Subcutaneous abdominal adipose tissue (tissue), 5 donors: ENCODE measurements at regions not wholly inside any gene's neighbourhood (a gene's known extent, or its start where the extent isn't known, plus 50 kb on each side); places are given as distances from the start of the nearest gene placed in this dataset.

Experiments used
- H3K27ac ChIP-seq: one replicate; pipeline ENCODE4 v1.7.0; 2013; ENCODE audit warnings: low read depth, mild to moderate bottlenecking, inconsistent platforms, low read length, moderate library complexity
- H3K27me3 ChIP-seq, 5 donors: one replicate each; pipeline ENCODE4 v1.7.0; 2013; ENCODE audit warnings: low read length in 5 of 5, inconsistent platforms in 1 of 5; ENCODE audit not compliant: control insufficient read depth in 5 of 5, insufficient read depth in 4 of 5
- H3K36me3 ChIP-seq, 5 donors: one replicate each; pipeline ENCODE4 v1.7.0; 2013; ENCODE audit warnings: low read length in 5 of 5; ENCODE audit not compliant: control insufficient read depth in 5 of 5, insufficient read depth in 5 of 5
- H3K4me1 ChIP-seq, 5 donors: one replicate each; pipeline ENCODE4 v1.7.0; 2013; ENCODE audit warnings: low read length in 5 of 5, mild to moderate bottlenecking in 3 of 5, moderate library complexity in 1 of 5; ENCODE audit not compliant: control insufficient read depth in 5 of 5, insufficient read depth in 5 of 5
- H3K4me3 ChIP-seq, 5 donors: one replicate each; pipeline ENCODE4 v1.7.0; 2013; ENCODE audit warnings: low read length in 5 of 5, low read depth in 1 of 5
- H3K9ac ChIP-seq, 5 donors: one replicate each; pipeline ENCODE4 v1.7.0; 2013; ENCODE audit warnings: low read length in 5 of 5, mild to moderate bottlenecking in 4 of 5, moderate library complexity in 3 of 5
- H3K9me3 ChIP-seq, 5 donors: one replicate each; pipeline ENCODE4 v1.7.0; 2013; ENCODE audit warnings: low read length in 5 of 5; ENCODE audit not compliant: control insufficient read depth in 5 of 5
- donor health status: healthy.
- donor health status: healthy.
- donor health status: healthy.
- donor health status: healthy.
- donor health status: healthy.

DNA sequence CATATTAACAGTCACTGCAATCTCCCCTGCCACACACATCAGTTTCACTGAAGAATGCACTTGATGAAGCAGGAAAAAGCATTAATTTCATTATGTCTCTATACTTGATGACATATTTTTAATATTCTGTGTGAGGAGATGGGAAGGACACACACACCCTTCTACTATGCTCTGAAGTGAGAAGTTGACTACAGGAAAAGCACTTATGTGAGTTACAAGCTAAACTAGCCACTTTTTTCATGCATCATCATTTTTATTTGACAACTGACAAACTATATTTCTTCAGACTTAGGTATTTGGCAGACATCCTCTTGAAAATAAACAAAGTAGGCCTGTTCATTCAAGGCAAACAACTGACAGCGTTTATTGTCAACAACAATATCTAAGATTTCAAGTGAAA is 150.4 kb upstream of the ID2 start:
- H3K9ac ChIP-seq = no peak overlapping the region
- peaks cover 12 to 32% (median 25%) of the 10 kb centered on the region in 5 donors for H3K4me1 ChIP-seq
- H3K36me3 ChIP-seq = no peaks in the 10 kb centered on the region
- peaks cover 0 to 18% (median 15%) of the 10 kb centered on the region in 5 donors for H3K9me3 ChIP-seq
- no peak overlapping the region for H3K4me3 ChIP-seq
- no peaks in the 10 kb centered on the region for H3K27me3 ChIP-seq
- no peak overlapping the region for H3K27ac ChIP-seq

DNA sequence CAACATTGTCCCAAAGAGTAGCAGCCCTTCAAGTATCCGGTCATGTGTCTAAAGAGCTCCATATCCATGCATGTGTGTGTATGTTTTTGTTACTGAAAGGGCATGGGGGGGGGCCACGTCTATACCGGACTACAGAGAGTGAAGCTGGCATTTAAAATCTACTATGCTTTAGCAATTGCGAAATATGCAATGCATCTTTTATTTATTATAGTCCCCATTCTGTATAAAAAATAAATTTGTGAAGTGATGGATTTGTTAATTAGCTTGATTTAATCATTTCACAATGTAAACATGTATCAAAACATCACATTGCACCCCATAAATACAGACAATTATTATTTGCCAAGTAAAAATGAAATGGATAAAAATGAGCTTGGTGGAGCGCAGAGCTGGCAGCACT is 149.4 kb upstream of the ID2 start:
- Histone ChIP-seq H3K27ac (no peak overlapping the region), H3K4me3 (no peak overlapping the region), H3K27me3 (no peaks in the 10 kb centered on the region), H3K9ac (no peak overlapping the region), H3K4me1 (peaks cover 19 to 36% (median 35%) of the 10 kb centered on the region in 5 donors), H3K9me3 (peaks cover 0 to 18% (median 15%) of the 10 kb centered on the region in 5 donors), H3K36me3 (no peaks in the 10 kb centered on the region)

DNA sequence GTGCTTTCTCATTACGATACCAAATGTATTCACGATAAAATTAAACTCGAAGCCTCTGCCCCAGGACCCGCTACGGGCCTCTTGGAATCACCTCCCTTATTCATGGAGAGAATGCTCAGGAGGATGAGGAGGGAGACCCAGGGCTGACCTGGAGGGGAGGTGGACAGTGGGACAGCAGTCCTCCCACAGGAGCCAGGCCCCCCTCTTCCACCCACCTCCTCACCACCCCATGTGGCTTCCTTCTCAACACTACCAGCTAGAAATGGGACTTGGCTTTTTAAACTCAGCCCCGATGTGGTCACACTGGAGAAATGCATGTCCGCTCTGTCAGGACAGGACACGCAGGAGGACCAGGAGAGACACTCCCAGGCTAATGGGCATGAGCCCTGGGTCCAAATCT is 147.9 kb upstream of the ID2 start:
- Histone ChIP-seq H3K36me3 (no peaks in the 10 kb centered on the region), H3K9ac (no peak overlapping the region), H3K27ac (peak overlapping the region; percentile 70), H3K27me3 (no peaks in the 10 kb centered on the region), H3K9me3 (peaks cover 0 to 18% (median 15%) of the 10 kb centered on the region in 5 donors), H3K4me3 (no peak overlapping the region), H3K4me1 (peaks cover 20 to 51% (median 49%) of the 10 kb centered on the region in 5 donors)

DNA sequence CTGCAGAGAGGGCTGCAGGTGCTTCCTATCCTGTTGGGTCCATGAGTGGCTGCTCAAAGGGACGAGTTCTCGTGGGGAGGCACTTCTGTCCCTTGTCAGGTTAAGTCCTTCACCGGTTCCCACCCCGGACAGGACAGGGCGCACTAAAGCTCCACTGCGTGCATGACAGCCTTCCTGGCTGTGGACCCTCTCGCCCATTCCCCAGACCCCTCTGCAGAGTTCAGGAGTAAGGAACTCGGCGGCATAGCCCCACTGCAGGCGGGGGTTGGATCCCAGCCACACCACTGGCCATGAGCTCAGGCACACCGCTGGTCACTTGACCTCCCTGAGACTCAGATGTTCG is 147.5 kb upstream of the ID2 start:
- H3K9me3 ChIP-seq = peaks cover 0 to 18% (median 15%) of the 10 kb centered on the region in 5 donors
- H3K27me3 ChIP-seq = no peaks in the 10 kb centered on the region
- no peaks in the 10 kb centered on the region for H3K36me3 ChIP-seq
- peak overlapping the region; percentile 70 for H3K27ac ChIP-seq
- H3K9ac ChIP-seq = no peak overlapping the region
- no peak overlapping the region for H3K4me3 ChIP-seq
- peaks cover 21 to 55% (median 54%) of the 10 kb centered on the region in 5 donors for H3K4me1 ChIP-seq

DNA sequence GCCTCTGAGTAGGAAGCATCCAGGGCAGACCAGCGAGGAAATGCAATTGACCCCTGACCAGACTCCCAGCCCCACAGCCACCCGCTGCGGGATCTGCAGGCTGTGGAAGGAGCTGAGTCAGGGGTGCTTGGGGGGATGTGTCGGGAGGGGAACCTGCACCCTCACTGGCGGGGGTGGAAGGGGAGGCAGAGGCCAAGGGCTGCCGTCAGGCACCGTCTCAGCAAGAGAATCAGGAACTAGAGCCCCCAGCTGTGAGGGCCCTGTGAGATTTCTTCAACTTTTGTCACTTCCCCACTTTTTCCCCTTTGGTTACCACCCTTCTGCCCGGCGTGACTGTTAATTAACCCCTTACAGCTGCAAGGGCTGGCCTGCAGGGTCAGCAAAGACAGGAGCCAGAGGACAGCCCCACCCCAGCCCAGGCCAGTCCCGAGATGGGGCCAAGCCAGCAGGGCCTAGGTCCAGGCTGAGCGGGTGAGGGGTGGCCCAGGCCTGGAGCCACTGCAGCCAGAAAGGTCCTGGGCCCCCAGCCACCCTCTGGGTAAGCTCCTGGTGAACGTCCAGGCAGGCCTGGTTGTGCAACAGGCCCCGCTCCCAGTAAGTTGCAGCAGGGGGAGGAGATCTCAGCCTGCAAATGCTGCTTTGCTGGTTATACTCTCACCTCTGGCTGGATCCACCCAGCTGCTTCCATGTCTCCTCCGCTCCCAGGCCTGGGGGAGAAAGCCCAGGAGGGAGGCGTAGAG is 147.0 kb upstream of the ID2 start:
- H3K36me3 ChIP-seq = no peaks in the 10 kb centered on the region
- H3K9ac ChIP-seq = peak overlapping the region in 2 of 5 donors; percentile 32 to 39
- peak overlapping the region in 3 of 5 donors; percentile 6 to 46 (median 10) for H3K4me3 ChIP-seq
- H3K27ac ChIP-seq = peak overlapping the region; percentile 70
- no peaks in the 10 kb centered on the region for H3K27me3 ChIP-seq
- H3K9me3 ChIP-seq = peaks cover 0 to 18% (median 15%) of the 10 kb centered on the region in 5 donors
- peaks cover 25 to 60% (median 59%) of the 10 kb centered on the region in 5 donors for H3K4me1 ChIP-seq

DNA sequence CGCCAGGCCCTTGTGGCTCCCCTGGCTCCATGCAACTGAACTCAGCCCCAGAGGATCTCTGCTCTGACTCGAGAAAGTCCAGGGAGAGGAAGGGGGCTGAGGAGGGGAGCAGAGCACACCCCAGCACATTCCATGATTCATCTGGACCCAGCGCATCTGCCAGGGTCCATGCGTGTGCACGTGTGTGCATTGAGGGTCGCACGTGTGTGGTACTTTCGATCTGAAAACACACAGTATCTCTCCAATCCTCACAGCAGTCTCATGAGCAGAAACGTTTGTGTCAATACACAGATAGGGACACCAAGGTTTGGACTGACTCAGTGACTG is 146.4 kb upstream of the ID2 start:
- no peaks in the 10 kb centered on the region for H3K27me3 ChIP-seq
- H3K9me3 ChIP-seq = peaks cover 0 to 18% (median 15%) of the 10 kb centered on the region in 5 donors
- no peaks in the 10 kb centered on the region for H3K36me3 ChIP-seq
- H3K9ac ChIP-seq = peak overlapping the region in 1 of 5 donors; percentile 39
- peak overlapping the region; percentile 70 for H3K27ac ChIP-seq
- peaks cover 28 to 66% (median 64%) of the 10 kb centered on the region in 5 donors for H3K4me1 ChIP-seq
- peak overlapping the region in 3 of 5 donors; percentile 6 to 46 (median 10) for H3K4me3 ChIP-seq

DNA sequence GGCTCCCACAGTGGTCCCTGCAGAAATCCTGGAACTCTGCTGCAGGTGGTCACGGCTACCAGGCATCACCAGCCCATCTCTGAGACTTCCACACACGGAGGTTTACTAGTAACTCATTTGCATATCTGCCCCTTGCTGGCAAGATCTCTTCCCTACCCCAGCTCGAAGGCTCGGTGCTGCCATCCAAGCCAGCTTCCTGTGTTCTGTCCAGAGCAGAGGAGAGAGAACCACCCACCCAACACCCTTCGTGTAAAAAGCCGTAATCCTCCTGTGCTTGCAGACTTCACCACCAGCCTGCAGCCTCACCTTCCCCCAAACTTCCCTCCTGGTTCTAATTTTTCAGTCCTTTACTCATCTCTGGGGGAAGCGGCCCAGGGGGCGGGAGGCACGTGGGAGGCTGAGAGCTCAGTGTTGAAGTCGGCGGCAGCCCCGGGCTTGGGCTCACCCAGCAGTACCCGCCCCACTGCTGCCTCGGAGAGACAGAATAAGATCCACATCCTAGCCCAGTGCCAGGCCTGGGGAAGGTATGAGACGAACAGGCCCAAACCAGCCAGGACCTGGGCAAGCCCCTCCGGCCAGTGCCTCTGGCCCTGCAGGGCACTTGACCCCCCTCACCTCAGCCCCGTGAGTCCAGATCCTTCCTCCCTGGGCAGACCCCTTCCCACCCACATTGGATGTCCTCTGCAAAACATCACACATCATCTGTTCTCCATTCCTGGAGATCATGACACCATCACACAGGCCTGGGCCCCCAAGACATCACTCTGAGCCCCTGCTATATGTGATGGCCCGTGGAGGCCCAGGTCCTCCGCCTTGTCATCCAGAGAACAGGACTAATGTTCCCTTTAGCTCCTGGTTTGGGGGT is 145.8 kb upstream of the ID2 start:
- peak overlapping the region in 1 of 5 donors; percentile 22 for H3K9ac ChIP-seq
- peak overlapping the region in 1 of 5 donors; percentile 6 for H3K4me3 ChIP-seq
- no peaks in the 10 kb centered on the region for H3K27me3 ChIP-seq
- H3K4me1 ChIP-seq = peaks cover 28 to 71% (median 71%) of the 10 kb centered on the region in 5 donors
- H3K9me3 ChIP-seq = peaks cover 0 to 13% (median 12%) of the 10 kb centered on the region in 5 donors
- no peaks in the 10 kb centered on the region for H3K36me3 ChIP-seq
- peak overlapping the region; percentile 70 for H3K27ac ChIP-seq

DNA sequence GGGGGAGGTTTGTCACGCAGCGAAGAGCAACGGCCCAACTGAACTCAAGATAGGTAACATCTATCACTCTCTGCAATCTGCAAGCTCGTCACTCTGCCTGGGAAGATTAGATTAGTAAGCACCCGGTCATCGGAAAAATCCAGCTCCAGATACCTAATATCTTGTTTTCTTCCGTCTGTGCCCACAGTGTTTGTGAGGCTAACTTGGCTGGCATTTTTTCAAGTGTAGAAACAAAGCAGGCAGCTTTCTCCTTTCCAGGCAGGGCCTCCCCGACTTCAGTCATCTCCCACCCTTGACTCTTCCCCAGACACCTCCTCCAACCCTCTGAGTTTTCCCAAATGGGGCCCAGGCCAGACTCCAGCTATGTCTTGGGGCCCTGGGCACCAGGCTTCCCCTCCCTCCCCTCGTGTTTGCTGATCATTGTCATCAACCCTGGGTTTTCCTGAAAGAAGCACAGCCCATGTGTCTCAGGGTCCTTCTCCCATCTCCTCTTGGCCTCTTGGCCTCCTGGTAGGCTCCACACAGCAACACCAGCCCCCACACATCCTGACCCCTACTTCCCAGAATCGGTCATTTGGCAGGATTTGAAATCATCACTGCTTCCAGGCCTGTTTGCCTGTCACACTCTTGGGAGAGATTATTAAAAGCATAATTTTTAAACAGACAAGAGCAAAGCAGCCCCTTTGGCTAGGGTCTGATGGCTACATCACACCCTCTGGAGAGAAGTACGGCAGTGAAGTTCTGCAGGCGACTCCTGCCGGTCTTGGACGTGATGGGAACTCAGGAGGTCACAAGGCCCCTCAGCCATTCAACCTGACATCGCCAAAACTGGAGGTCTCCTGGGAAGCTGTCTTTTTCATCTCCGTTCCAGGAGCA is 144.9 kb upstream of the ID2 start:
- Histone ChIP-seq H3K36me3 (no peaks in the 10 kb centered on the region), H3K27me3 (no peaks in the 10 kb centered on the region), H3K9me3 (peaks cover 0 to 5% (median 4%) of the 10 kb centered on the region in 5 donors), H3K27ac (peak overlapping the region; percentile 37), H3K9ac (peak overlapping the region in 1 of 5 donors; percentile 15), H3K4me1 (peaks cover 28 to 76% (median 71%) of the 10 kb centered on the region in 5 donors), H3K4me3 (no peak overlapping the region)

DNA sequence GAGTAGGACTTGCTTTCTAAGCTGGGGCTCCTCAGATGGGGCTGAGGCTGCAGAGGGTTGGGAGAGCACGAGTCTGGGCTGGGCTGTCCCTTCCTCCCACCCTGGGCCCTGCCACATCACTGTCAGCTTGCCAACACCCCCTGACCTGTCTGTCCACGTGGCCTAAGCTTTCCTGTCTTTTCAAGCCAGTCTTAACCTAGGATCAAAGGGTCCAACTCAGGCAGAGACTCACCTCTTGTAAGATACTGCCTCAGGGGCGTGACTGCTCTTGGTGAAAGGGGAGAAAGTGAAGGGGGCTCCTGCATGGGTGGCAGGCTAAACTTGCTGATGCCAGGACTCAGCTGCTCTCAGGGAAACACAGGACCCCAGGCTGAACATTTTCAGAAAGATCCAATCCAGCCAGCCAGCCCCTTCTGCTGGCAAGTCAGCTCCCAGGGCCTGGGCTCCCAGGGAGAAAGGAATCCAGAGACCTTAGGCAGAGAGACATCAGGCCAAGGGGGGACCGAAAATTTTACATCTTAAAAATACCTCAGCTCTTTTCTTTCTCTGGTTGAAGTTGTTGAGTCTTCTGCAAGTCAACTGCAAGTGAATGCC is 144.2 kb upstream of the ID2 start:
- no peaks in the 10 kb centered on the region for H3K9me3 ChIP-seq
- no peaks in the 10 kb centered on the region for H3K27me3 ChIP-seq
- H3K4me3 ChIP-seq = no peak overlapping the region
- H3K36me3 ChIP-seq = no peaks in the 10 kb centered on the region
- H3K9ac ChIP-seq = no peak overlapping the region
- H3K4me1 ChIP-seq = peaks cover 28 to 80% (median 74%) of the 10 kb centered on the region in 5 donors
- H3K27ac ChIP-seq = peak overlapping the region; percentile 37
